Lung (tissue), 11 donors: ENCODE measurements at regions not wholly inside any gene's neighbourhood (a gene's known extent, or its start where the extent isn't known, plus 50 kb on each side); places are given as distances from the start of the nearest gene placed in this dataset.

Source experiments
- ATAC-seq: fragments of 200-7000 bp; cut with Tn5 transposase; one replicate; pipeline ENCODE4 v1.9.1; 2020; ENCODE audit warnings: moderate number of reproducible peaks; ENCODE audit not compliant: insufficient read depth, low FRiP score
- DNase-seq, 3 donors: peaks; one replicate each; pipeline ENCODE4 v3.0.0-alpha.2; 2013 to 2017
- H3K27ac ChIP-seq, 2 donors: one replicate each; pipeline ENCODE4 v1.5.1; 2013; ENCODE audit warnings: mild to moderate bottlenecking in 2 of 2, moderate library complexity in 2 of 2, control low read depth in 1 of 2, inconsistent platforms in 1 of 2, low read depth in 1 of 2, low read length in 1 of 2
- H3K27me3 ChIP-seq, 3 donors: one replicate each; pipeline ENCODE4 v1.5.1; 2013; ENCODE audit warnings: low read length in 2 of 3; ENCODE audit not compliant: control insufficient read depth in 3 of 3, insufficient read depth in 3 of 3
- H3K36me3 ChIP-seq, 4 donors: one replicate each; pipeline ENCODE4 v1.5.1; 2013; ENCODE audit warnings: low read length in 4 of 4, mild to moderate bottlenecking in 1 of 4, moderate library complexity in 1 of 4; ENCODE audit not compliant: control insufficient read depth in 4 of 4, insufficient read depth in 4 of 4
- H3K4me1 ChIP-seq, 5 donors: one replicate each; pipeline ENCODE4 v1.5.1; 2013; ENCODE audit warnings: low read length in 5 of 5, mild to moderate bottlenecking in 2 of 5, moderate library complexity in 1 of 5; ENCODE audit not compliant: control insufficient read depth in 5 of 5, insufficient read depth in 5 of 5
- H3K4me3 ChIP-seq: one replicate; pipeline ENCODE4 v1.5.1; 2013; ENCODE audit warnings: mild to moderate bottlenecking, control low read depth, moderate library complexity
- H3K9ac ChIP-seq, 2 donors: one replicate each; pipeline ENCODE4 v1.5.1; 2013; ENCODE audit warnings: low read length in 2 of 2, control low read depth in 1 of 2; ENCODE audit not compliant: insufficient read depth in 1 of 2
- H3K9me3 ChIP-seq, 4 donors: one replicate each; pipeline ENCODE4 v1.5.1; 2013; ENCODE audit warnings: low read length in 3 of 4, mild to moderate bottlenecking in 1 of 4, moderate library complexity in 1 of 4; ENCODE audit not compliant: control insufficient read depth in 4 of 4, insufficient read depth in 3 of 4
- CTCF ChIP-seq: IDR thresholded peaks from 2 replicates; pipeline ENCODE4 v1.5.1; 2012; ENCODE audit warnings: mild to moderate bottlenecking; ENCODE audit errors: control extremely low read depth, extremely low read depth
- WGBS, 2 donors: extraction: QIAGEN DNeasy Blood & Tissue Kit; methylation state at CpG; one replicate each; pipeline ENCODE4 v1.1.7; 2013; 5-methylcytosine and 5-hydroxymethylcytosine counted together
- donor health status: control.
- donor health status: control.
- donor health status: Bipolar disorder and iron deficiency.
- donor health status: healthy.
- donor health status: DM: yes; HTN: yes; CAD: no.

- Histone ChIP-seq H3K27ac (no peak overlapping the region), H3K4me3 (no peak overlapping the region), H3K9me3 (no peaks in the 10 kb centered on the region), H3K27me3 (peaks cover 0 to 4% (median 0%) of the 10 kb centered on the region in 3 donors), H3K36me3 (no peaks in the 10 kb centered on the region), H3K9ac (no peak overlapping the region), H3K4me1 (peaks cover 0 to 15% (median 0%) of the 10 kb centered on the region in 5 donors)
- WGBS, 2 donors: 67 to 89% methylated on average over 4 of the region's 4 CpGs
- no peak for TF ChIP-seq CTCF
- ATAC-seq (no peak), DNase-seq (no peak)
Measured at GRCh38 chr15:70181626-70182255, 84.0 kb upstream of the TLE3 start.

- no peaks in the 10 kb centered on the region for H3K9me3 ChIP-seq
- DNase-seq: no peak
- no peaks in the 10 kb centered on the region for H3K36me3 ChIP-seq
- no peak overlapping the region for H3K27ac ChIP-seq
- TF ChIP-seq CTCF: no peak
- H3K9ac ChIP-seq: no peak overlapping the region
- WGBS, 2 donors: 70 to 84% methylated on average over 15 of the region's 15 CpGs
- no peak overlapping the region for H3K4me3 ChIP-seq
- ATAC-seq: no peak
- peaks cover 0 to 4% (median 0%) of the 10 kb centered on the region in 3 donors for H3K27me3 ChIP-seq
- peaks cover 0 to 15% (median 0%) of the 10 kb centered on the region in 5 donors for H3K4me1 ChIP-seq
Measured at GRCh38 chr15:70180186-70180875, 82.6 kb upstream of the TLE3 start.

GRCh38 chr15:70179309-70179892 is 81.7 kb upstream of the TLE3 start:
- TF ChIP-seq CTCF: no peak
- H3K9me3 ChIP-seq: no peaks in the 10 kb centered on the region
- DNase-seq: no peak

More at GRCh38 chr15:70179309-70179892, 81.7 kb upstream of the TLE3 start:
- Histone ChIP-seq H3K27ac (no peak overlapping the region), H3K36me3 (no peaks in the 10 kb centered on the region), H3K4me1 (peaks cover 0 to 15% (median under 1%) of the 10 kb centered on the region in 5 donors), H3K9ac (no peak overlapping the region), H3K27me3 (peaks cover 0 to 4% (median 0%) of the 10 kb centered on the region in 3 donors), H3K4me3 (no peak overlapping the region)
- WGBS, 2 donors: 97 to 100% methylated on average over 1 of the region's 1 CpG
- no peak for ATAC-seq
